NCI-H2107 treated with DMSO at 0.1 percent for 48 hours (cell line): ENCODE measurements at regions not wholly inside any gene's neighbourhood (a gene's known extent, or its start where the extent isn't known, plus 50 kb on each side); places are given as distances from the start of the nearest gene placed in this dataset.
"Not testable (repeated sequence)": the region's sequence is repeated elsewhere in the genome, so short reads cannot be mapped to it uniquely, and the experiment has no call there.

Source experiments
- DNase-seq: peaks from one replicate; lab custom pipeline; 2025; ENCODE audit not compliant: unreplicated experiment; lab: John Stamatoyannopoulos, UW

DNA sequence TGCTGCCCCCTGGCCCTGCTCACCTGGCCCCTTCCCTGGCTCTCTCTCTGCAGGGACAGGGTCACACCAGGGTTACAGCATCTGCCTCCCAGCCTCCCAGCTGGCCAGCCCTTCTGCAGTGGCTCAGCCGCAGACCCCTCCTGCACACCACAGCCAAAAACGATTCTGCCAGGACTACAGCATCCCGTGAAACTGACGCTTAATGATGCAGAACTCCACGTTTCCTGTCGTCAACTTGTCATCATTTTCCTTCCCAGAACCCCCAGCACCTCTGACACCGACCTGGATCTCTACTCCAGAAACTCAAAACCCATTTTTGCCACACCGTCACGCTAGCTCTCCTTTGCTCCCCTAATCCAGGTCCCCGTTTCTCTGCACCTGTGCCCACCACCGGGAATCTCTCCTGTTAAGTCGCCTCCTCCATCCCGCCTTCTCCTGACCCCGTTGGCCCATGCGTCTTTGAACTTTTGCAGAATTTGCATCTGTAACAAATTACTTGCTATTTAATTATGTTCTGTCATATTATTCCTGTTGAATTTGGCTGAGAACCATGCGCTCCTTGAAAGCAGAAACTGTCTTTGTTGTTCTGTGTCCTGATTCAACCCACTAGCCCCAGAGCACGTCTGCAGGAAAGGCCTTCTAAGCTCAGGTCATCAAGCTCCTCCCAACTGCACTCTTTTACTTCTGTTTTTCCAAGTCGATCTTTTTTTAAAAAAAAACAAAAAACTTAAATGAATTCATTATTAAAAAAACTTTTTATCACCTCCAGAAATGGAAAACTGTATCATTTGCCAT, 173.2 kb upstream of the COPS8 start:
- no peak for DNase-seq

DNA sequence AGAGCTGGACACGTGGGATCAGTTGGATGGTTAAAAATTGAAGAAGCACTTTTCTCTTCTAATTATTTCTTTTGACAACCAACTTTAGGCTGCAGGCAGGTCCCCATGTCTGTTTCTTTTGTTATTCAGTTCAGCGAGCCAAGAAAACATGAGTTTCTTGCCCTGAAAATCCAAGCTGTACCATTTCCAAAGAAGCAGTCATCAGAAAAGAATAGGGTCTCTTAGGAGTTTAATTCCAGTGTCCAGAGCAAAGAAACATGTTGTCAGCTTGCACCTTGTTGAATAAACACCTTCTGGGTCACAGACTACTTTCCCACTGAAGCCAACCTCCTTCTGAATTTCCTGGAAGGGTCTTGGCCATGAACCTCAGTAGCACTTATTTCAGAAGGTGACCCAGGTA, 170.5 kb upstream of the COPS8 start:
- DNase-seq = no peak

DNA sequence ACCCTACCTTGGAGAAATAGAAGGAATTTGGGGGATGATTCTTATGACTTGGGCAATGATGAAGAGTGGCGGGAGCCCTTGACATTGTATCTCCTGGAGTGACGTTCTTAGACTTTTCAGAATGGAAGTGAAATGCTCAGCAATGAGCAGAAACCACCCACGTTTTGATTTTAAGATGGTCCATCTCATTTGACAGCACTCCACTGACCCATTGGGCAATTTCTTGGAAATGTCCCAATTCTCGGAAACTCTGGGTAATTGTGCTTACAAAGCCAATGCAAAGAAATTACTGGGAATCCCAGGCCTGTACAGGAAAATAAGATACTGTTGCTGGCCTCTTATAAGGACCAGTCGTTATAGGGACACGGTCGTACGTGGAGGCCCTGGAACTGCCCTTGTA, 170.0 kb upstream of the COPS8 start:
- DNase-seq = no peak

DNA sequence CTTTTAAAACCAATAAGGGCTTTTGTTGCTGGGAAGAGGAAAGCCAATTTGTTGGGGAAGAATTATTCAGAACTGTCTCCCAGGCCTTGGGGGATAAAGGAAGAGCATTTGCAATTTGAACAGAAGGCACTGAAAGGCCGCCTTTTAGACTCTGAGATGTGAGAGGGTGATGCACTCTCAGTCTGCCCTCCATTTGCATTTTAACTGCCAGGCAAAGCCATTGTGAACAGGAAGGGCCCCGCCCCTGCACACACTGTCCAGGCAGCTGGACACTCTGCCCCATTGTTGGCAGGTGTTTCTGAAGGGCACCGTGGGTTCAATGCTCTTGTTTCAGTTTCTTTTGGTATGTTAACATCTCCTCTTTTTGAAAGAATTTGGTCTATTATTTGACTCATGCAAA, 169.5 kb upstream of the COPS8 start:
- DNase-seq = no peak

DNA sequence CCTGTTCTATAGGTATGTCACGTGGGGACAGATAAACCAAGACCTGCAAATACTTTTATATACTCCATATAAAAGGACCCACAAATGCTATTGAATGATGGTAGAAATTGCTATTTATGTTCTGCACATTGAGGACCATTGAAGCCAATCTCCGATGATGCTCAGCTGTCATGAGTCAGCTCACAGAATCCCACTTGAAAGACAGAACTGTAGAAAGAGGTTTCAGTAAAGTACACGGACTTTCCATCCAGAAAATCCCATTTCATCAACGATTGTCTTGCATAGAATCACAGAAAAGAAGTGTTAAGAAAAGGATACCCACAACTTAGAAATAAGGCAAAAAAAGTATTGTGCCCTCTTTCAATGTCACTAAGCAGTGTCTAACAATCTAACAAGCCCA, 169.0 kb upstream of the COPS8 start:
- DNase-seq = no peak

DNA sequence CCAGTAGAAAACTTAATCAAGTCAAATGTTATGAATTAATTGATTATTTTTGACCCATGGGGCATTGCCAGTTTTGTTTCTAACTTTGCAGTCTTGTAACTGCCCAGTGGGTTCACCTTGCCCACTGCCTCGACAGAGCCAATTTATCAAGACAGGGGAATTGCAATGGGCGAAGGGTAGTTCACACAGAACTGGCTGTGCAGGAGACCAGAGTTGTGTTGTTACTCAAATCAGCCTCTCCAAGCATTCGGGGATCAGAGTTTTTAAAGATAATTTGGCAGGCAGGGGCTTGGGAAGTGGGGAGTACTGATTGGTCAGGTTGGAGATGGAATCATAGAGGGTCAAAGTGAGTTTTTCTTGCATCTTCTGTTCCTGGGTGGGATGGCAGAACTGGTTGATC, 168.5 kb upstream of the COPS8 start:
- no peak for DNase-seq

DNA sequence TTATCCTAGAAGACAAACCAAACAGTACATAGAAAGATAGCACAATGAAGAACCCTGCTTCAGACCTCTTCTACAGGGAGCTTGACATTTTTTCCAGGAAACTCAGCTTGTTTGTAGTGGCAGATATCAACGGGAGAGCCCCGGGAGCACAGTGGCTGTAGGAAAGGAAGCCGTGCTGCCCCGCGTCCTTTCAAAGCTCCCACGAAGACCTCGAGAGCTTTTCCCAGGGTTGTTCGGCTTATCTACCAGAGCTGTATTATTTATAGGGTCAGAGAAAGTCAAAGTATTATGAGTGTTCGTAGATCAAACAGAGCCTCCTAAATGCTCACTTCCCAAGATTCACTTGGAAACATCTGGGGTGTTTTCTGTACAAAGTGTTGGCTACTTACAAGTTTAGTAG, 167.1 kb upstream of the COPS8 start:
- DNase-seq = no peak

DNA sequence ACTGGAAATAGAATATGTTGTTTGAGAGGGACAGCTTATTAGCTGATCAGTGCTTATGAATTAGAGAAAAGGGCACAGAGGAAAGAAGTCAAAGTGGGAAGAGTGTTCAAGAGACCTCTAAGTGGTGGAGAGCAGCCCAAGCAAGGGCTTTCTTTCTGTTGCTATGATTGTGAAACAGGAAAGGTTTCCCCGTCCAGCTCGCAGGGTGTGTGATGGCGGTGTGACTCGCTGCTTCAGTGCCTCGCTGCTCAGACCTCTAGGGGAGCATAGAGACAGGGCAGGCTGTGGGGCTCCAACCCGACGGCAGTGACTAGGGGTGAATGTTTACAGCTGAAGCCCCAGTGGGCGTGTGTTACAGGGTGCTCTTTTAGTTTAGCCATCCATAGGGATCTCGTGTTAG, 166.5 kb upstream of the COPS8 start:
- DNase-seq = no peak

DNA sequence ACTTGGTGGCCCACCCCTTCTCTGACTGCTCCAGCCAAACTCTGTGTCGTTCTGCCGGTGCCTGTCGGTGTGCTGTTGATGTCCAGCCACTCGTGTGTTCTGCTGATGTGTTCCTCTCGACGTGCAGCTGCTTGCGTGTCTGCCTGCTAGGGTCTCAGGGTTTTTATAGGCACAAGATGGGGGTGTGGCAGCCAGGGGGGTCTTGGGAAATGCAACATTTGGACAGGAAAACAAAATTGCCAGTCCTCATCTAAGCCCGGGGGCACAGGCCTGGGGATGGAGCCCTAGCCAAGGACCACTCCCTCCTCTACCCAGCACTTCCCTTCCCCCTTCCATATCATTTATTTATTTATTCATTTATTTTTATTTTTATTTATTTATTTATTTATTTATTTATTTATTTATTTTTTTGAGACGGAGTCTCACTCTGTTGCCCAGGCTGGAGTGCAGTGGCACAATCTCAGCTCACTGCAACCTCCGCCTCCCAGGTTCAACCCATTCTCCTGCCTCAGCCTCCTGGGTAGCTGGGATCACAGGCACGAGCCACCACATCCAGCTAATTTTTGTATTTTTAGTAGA, 165.8 kb upstream of the COPS8 start:
- not testable (repeated sequence) for DNase-seq

DNA sequence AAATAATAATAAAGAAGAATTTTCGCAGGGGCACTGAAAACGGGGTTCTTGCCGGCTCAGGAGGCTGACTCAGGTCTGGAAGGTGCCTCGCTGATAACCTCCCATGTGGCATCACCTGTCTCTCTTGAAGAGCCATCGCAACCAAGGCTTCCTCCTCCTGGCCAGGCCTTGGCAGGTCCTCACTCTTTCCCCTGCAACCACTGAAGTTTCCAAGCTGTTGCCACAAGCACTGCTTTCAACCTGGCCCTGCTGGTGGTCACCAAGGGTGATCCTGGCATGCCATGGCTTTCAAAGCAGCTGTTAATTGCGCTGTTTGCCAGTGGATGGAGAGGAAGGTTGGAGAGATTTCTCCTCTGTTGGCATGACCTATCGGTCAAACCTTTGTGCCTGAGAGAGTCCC, 163.6 kb upstream of the COPS8 start:
- DNase-seq = no peak

DNA sequence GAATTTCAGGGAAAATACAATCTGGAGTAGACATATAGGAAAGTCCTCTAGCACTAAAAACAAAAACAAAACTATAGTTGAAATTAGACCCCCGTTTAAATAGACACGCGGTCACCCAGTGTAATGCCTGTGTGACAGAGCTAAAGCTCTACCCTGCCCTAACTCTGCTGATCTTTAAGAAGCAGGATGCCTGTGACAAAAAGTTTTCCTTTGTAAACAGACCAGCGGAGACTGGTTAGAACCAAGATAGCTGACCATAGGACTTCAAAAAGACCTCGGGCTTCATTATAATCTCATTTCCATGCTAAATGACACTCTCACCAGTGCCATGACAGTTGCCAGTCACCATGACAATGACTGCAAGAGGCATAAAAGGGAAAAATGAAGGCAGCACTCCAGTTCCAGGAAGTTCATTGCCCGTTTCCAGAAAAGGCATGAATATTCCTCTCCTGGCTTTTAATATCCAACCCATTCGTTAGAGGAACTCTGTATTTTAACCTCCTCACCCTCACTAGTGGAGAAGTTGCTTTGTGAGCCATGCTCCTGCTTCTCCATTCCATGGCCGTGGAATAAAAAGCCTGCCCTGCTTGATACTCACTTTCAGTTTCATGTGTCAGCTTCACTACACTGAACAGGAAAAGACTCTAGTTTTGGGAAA, 157.2 kb upstream of the COPS8 start:
- DNase-seq = no peak

DNA sequence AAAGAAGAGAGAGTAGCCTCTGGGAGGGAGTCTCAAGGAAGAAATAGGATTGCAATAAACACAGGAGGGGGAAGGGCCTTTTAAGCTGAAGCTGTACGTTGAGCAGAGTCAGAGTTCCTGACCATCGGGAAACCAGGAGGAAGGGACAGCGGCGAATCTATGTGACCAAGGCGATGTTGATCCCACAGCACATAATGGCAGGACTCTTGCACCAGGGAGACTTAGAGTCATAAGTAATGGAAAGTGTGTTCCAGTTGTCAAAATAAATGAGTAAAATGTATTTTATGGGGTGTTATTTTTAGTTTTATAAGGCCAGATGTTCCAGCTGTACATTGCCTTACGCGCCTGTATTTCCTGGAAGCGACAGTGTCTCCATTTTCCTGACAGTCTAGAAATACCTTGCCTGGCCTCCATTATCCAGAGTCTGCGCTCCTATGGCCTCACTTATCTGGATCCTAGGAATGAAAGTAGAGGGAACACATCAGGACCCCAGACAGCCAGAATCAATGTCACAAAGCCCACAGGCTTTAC, 152.8 kb upstream of the COPS8 start:
- DNase-seq = no peak

DNA sequence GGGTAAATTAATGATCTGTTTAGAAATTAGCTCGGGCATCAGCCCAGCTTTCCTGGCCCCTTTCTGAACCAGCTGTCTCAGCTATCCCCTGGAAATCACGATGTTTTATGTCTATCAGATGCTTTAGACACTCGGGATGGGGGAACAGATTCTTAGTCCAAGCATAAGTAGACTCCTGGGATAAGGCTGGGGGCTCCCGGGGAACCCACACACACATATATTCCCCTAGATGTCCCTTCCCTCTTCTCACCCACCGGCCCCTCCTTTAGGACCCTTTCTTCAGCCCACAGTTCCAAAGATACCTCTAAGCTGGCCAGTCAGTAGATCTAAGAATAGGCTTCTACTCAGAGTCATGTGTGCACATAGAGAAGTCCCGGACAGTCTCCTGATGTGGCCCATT, 151.5 kb upstream of the COPS8 start:
- no peak for DNase-seq

DNA sequence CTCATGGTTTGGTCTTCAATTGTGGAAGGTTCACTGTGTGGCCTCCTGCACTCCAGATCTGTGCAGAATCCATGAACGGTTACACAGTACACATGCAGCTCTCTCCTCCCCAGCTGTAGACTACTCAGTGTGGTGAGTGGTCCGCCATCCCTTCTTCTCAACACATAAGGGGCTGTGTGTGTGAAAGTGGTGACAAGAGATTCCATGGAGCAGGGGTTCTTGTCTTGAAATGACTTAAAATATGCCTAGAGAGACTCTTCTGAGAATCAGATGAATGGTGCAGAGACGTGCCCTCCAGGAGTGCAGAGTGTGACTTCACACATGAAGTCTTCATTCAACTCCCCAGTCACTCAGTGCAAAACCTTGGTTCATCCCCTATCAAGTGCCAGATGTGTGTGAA, 151.0 kb upstream of the COPS8 start:
- DNase-seq = no peak

DNA sequence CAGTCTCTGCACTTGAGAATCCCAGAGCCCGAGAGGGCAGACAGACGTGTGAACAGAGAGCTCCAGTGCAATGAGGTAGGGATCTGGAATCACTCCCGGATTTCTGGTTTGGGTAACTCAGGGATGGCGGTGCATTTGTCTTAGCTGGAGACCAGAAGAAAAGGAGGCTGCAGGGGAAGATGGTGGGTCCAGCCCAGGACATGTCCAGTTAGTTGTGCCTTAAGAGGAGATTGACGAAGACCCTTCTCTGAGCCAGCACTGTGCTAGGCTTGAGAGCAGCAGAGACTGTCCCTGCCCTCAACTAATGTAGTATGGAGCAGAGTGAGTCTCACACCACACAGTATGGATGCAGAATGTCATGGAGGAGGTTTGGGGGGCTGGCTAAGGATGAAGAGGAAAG, 150.6 kb upstream of the COPS8 start:
- no peak for DNase-seq

DNA sequence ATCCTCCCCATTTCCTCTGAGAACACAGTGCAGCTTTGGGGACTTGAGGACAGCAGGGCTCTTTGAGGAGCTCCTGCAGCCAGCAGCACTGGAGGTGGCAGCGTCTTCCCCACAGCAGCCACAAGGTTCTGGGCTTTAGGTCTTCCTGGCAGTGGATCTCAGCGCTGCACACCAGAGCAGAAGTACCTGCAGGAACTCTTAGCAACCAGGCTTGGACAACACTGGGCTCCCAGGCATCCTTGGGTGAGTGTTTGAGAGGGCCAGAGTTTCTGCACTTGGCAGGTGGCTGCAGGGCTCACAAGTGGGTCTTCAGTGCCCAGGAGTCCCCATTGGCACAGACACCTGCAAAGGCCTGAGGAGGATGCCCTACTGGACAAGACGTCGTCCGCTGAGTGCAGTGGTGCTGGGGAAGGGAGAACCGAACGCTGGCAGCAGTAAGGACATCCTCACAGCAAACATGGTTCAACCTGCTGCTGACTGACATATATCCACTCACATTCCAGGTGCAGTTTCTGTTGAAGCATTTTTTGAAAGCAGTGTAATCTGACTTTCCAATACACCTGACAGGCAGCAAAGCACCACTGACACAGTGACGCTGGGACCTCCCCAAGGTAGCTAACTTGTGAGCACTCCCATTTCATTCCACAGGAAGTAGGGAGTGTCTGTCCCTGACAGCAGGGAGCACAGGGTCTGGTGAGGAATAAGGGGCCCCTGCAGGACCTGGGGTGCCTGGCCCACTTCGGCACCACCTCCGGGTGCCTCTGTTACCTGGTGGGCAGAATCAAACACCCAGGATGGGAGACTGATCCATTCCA, 149.9 kb upstream of the COPS8 start:
- no peak for DNase-seq

DNA sequence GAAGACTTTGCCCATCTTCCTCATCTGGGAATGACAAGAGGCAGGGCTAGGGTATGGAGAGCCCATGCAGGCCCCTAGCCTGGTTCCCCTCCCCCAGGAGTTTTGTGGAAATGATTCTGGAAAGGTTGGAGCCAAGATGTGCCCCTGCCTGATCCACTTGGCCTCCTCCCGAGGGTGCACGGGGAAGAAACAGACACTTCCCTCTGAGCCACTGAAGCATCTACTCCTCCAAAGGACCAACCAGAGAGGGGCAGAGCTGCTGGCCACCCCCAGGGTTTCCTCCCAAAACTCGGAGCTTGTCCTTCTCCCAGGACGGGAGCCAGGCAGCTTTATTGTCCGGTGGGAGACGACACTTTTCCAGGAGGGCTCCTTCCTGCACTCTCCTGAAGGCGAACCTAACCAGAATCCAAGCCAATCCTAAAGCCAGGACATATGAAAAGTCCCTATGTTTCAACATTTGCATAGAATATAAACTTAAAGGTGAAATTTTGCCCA, 149.2 kb upstream of the COPS8 start:
- DNase-seq = no peak

DNA sequence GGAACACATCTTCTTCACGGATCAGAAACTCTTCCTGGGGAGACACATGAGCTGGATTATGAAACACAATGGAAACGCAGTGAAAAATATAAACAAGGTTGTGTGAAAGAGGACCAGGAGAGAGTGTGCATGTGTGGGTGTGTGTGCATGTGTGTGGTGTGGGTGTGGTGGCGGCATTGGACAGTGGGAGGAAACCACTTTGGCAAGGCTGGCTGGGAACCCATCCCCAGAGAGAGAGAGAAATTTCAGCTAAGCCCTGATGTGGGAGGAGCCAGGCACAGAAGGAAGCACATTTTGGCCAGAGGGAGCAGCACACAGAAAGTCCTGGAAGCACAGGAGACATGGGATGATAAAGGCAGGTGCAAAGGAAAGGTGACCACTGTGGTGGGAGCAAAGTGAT, 147.6 kb upstream of the COPS8 start:
- peak; percentile 2 for DNase-seq

DNA sequence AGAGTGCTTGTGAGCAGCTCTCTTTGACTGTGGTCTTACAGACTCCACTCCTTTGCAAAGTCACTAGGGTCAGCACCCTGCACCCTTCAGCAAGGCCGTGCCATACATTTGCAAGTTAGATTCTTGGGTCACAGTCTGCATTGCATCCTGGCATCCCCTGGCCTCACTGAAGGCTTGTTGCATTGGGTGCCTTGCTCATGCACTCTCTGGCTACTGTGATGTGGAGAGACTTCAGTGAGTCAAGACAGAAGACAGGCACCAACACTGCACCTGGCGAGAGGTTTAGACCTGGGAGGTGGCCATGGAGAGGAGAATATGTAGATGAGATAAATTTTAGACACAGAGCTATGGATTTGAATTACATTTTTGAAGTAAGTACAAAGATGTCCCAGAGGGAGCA, 146.4 kb upstream of the COPS8 start:
- no peak for DNase-seq

DNA sequence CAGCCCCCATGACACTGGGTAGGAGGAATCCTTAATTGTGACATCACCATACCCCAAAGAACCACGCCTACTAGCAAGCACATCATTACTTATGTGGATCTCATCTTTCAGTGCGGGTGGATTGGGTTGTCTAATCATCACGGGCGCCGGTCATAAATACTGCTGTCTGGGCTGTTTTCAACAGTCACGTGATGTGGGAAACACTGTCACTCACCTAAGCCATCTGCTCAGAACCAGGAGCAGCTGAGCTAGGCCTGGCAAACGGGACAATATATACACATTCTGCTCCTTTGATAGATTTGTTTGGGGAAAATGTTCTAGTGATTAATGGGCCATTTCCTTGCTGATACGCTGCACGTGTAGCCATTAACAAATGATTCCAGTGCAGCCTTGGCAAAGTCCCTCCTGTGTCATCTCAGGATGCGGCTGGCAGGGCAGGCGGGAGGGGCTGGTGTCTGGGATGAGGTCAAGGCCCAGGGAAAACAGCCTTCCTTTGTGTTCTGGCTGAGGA, 145.9 kb upstream of the COPS8 start:
- DNase-seq = peak; percentile 25

DNA sequence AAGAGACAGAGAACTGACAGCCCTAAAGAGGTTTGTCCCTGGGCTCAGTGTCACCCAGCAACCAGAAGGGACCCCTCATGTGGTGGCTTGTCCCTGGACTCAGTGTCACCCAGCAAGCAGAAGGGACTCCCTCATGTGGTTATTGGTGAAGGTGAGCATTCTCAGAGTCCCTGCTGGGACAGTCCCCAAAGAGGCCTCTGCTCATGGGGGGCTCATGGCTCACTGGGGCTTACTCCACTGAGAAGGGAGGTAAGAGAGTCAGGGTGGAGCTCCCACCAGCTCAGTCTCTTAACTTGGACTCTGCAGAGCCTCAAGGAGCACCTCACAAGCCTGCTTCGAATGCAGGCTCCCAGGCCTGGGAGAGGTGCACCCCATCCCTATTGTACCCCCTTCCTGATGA, 145.2 kb upstream of the COPS8 start:
- DNase-seq = no peak
